Ecto neural progenitor cell (in vitro differentiated cells): ENCODE measurements at regions not wholly inside any gene's neighbourhood (a gene's known extent, or its start where the extent isn't known, plus 50 kb on each side); places are given as distances from the start of the nearest gene placed in this dataset.
"Not testable (repeated sequence)": the region's sequence is repeated elsewhere in the genome, so short reads cannot be mapped to it uniquely, and the experiment has no call there.

Experiments used
- DNase-seq: peaks from one replicate; pipeline ENCODE4 v3.0.0-alpha.2; 2018; ENCODE audit warnings: low spot score

DNA sequence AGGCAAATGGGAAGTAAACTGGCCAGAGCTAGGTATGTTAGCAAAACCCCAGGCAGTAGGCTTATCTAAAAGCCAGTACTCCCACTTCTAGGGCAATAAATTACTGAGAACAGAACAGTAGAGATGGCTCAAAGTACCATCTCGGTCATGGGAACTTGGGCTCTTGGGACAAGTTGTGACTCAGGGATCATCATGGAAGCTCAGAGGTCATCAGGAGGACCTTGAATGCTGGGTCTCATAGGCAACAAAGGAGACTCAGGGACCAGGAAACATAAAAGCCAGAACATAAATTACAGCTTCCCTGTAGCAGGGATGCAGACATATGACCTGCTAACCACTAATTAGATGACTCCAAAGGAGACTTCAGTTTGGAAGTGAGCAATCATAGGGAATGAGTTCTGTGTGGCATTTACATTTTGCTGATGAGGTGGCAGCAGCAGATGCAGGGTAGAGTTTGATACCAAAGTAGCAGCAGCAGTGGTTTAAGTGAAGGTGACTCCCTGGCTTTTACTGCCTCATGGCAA is 97.6 kb upstream of the SCAF11 start:
- DNase-seq = no peak

DNA sequence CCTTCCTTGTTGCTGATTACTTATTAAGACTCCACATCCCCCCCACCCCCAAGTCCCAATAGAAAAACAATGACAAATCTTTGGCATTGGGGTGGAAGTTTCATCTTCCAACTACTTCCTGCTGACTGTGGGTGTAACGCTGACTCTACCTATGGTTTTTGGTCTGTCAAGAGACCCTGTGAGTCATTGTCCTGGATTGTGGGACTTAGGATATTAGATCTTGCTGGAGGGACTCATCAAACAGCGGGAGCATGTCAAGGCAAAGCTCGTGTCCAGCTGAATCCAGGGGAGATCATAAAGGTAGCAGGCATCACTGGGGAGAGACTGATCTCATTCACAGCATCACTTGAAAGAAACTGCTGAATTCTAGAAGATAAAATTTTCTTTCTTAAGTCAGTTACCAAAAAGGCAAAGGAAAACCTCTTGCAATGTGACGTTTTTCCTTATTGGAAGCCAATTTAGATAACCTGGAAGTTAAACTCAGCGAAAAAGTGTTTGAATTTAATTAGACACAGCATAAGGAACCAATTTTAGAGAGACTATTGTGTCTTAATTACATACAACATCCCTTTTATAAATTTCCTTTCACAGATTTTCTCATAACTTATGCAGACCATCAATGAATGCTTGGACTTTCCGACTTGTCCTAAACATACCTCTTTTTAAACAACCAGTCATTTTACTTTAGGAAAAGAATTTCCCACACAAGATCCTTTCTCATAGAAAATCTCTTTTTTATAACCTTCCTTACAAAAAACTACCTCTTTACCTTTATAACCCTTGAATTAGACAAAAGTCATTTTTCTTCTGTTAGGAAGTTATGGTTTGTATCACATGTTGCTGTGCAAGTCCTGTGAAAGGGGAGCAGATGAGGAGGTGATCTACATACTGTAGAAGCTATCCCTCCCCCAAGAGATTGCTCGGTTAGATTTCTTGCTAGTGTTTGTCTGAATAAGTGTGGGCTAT is 94.6 kb upstream of the SCAF11 start:
- DNase-seq = no peak

DNA sequence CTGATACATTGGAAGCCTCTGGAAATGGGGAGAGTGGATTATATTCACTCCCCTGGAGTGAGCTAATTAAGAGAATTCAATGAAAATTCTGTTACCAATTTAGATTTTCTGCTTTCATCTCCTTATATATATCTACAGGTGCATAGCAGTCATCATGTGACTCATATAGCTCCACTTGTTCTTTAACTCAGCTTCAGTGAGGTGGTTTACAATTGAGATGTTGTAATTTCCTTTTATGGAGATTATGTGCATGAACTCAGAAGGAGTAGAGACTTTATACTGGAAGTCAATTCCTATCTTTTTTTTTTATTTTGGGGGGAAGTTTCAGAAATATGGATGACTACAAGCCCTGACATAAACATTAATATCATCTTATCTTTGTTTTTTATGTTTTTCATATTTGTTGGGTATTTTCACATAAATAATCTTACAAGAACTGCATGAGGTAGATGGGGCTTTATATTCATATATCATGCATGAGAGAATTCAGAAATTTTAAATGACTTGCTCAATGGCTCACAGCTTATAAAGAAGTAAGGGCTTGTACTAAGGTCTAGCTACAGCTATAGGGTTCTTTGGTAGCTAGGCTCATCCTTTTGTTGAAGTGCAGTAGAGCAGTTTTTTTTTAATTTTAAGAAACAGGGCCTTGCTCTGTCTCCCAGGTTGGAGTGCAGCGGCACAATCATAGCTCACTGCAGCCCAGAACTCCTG is 92.3 kb upstream of the SCAF11 start:
- no peak for DNase-seq

DNA sequence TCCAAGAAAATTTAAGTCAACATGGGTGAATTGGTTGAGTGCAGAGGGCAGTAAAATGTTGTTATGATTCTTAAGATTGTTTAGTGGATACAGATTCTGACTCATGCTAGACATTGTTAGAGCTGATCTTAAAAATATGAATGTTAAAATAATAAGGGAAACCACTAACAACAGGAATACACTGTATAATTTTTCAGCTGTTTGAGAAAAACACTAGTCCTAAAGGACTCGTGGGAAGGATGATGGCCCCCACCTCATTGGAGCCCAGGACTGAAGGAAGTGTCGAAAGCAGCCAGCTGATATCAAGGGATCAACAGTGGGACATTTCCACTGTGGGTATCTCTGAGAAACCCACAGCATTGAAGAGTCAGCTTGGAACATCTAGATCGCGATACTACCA is 82.9 kb upstream of the SCAF11 start:
- DNase-seq = no peak

DNA sequence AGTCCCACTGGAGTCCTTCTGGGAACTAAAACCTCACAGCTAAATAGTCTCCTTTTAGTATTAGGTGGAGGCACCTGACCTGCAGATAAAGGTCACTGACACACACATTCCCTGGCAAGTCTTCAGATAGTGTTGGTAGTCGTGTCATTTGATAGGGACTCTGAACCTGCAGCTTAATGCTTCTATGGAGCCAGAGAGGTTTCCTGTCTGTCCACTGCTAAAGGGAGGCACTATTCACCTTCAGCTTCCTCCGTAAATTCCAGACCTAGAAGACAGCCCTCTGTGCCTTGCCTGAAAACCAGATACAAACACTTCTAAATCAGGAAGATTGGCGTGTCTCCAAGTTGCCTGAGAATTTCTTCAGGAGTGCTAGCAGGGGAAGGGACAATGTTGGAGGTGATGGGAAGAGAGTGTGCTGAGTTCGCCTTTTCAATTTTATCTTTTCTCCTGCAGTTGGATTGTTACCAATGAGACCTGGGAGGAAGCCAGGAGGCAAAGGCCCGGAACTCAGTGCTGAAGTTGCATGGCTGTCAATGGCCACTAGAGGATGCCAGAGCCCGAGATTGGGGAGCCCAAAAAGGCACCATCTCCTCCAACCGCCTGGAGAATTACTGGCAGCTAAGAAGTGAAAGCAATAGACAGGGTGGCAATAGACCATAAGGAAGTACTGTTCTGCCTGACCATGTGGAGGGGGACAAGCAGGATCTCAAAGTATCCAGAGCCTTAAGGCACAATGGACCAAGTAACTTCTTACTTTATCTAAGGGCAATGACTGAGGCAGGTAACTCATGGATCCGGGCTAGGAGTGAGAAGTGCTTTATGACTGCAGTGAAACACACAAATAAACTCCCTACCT is 81.6 kb upstream of the SCAF11 start:
- peak; percentile 78 for DNase-seq

DNA sequence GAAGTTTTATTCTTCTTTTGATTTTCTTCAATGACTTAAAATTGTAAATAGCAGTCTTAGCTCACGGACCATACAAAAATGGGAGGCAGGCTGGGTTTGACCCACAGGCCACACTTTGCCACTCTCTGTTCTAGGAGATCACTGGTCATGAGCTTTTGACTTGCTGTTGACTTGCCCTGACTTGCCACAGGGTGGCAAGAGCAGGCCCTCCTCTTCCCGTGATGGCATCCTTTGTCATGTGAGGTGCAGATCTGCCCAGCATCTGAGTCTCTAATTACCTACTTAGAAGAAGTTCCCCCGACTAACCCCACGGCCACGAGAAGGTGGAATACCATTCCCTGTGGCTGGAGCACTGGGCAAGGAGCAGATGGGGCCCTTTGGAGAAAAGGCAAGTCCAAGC is 81.0 kb upstream of the SCAF11 start:
- DNase-seq = no peak

DNA sequence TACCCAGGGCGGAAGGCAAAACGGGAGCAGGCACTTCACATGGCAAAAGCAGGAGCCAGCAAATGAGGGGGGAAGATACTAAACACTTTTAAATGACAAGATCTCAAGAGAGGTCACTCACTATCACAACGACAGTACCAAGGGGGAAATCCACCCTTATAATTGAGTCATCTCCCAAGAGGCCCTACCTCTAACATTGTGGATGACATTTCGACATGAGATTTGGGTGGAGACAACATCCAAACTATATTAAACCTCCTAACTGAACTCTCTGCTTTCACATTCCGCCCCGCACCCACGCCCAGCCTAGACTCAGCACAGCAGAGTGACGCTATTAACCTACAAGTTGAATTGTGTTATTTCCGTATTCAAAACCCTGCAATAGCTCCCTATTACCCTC is 76.7 kb upstream of the SCAF11 start:
- no peak for DNase-seq

DNA sequence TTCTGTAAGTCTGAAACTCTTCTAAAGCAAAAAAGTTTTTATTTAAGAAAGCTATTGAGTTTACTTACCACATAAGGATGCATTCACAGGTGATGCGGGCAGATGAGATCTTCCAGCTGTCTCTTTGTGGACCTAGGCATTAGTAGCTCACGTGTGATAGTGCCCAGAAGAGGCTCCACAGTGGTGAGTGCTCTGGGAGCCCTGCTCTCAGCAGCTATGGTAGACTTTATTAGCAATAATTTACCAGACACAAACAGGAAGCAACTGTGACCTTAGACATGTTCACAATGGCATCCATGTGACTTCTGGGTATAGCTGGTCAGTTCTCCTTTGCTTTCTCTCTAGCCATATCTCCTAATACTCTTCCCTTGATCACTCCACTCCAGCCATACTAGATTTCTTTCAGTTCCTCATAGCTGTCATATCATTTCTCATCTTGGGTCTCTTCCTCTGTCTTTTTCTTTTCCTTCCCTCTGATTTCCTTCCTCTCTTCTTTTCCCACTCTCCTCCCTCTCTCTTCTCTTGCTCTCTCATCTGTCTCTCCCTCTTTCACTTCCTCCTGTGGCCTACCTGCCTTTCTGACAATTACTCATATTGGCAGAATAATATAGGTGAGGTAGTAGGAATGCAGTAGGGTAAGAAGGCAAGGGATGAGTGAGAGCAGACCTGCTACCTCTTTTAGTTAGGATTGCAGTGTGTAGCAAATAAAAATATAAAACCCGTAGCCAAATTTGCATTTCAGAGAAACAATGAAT is 75.2 kb upstream of the SCAF11 start:
- DNase-seq = no peak

DNA sequence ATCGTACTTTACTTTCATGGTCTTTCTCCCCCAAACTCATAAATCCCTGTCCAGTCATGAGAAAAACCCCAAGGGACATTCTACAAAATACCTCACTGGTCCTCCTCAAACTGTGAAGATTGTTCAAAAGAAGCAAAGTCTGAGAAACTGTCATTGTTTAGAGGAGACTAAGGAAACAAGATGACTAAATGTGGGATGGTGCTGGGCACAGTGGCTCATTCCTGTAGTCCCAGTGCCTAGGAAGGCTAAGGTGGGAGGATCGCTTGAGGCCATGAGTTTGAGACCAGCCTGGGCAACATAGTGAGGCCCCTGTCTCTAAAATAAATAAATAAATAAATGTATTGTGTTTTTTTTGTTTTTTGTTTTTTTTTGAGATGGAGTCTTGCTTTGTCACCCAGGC is 74.2 kb upstream of the SCAF11 start:
- no peak for DNase-seq

DNA sequence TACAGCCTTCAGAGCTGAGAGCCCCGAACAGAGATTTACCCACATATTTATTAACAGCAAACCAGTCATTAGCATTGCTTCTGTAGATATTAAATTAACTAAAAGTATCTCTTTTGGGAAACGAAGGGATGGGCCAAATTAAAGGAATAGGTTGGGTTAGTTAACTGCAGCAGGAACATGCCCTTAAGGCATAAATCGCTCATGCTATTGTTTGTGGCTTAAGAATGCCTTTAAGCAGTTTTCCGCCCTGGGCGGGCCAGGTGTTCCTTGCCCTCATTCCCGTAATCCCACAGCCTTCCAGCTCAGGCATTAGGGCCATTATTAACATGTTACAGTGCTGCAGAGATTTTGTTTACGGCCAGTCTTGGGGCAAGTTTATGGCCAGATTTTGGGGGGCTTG is 68.3 kb upstream of the SCAF11 start:
- not testable (repeated sequence) for DNase-seq

DNA sequence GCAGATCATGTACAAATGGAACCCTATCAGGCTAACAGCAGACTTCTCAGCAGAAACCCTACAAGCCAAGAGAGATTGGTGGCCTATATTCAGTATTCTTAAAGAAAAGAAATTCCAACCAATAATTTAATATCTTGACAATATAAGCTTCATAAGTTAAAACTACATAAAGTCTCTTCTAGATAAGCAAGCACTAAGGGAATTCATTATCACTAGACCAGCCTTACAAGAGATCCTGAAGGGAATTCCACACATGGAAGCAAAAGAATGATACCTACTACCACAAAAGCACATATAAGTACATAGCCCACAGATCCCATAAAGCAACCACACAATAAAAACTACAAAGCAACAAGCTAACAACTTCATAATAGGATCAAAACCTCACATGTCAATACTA is 60.4 kb upstream of the SCAF11 start:
- DNase-seq = no peak

DNA sequence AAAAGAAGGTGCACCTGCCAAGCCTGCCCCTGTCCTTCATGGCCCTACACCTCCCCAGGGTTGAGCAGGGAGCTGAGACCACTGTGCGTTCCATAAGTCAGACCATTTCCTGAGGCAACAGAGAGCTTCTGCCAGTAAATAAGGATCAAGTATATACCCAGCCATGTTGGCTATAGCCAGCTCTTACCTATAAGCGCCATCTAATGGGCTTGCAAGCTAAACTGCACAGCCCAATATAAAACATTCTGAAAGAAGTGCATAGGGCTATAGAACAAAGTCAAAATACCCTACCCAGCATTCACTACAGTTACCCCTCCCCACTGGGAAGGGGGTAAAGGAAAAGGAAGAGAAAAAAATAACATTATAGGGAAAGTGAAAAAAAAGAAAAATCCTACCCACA is 59.3 kb upstream of the SCAF11 start:
- no peak for DNase-seq

DNA sequence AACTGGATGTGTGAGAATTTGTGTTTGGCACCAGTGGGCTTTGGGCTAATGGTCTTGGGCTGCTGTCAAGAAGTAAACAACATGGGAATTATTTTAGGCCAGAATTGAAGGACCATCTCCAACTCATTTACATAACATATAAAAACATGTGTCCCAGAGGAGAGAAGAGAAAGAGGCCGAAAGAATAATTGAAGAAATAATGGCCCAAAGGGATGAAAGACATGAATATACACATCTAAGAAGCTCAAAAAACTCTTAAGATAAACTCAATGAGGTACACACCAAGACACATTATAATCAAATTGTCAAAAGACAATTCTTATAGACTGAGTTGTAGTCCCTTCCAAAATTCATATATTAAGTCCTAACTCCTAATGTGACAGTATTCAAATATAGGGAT is 56.1 kb upstream of the SCAF11 start:
- no peak for DNase-seq

DNA sequence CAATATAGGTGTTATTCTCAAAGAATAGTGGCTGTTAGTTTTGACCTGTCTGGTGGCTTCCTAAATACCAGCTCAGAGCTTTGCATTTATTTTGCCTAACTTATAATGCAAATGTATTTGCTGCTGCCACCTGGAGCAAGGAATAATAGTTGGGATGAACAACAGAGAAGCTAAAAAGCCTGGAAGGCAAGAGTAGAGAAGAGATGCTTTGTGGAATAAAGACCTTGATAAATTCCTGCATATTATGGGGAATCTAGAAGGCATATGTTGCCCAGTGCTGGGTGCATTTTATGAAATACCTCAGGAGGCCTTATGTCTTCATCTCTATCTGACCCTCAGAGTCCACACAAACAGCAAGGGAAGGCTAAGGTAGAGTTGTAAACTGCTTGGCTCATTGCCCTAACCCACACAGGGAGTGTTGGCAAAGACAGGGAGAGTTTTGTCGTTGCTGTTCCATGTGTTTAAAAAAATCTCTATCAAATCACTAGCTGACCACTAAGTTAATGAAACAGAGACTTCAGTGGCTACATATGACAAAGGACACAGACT is 53.7 kb upstream of the SCAF11 start:
- DNase-seq = no peak
